ENCODE measurements at regions not wholly inside any gene's neighbourhood (a gene's known extent, or its start where the extent isn't known, plus 50 kb on each side); places are given as distances from the start of the nearest gene placed in this dataset.
"Not testable (repeated sequence)": the region's sequence is repeated elsewhere in the genome, so short reads cannot be mapped to it uniquely, and the experiment has no call there.

- DNase-seq: no peak
- Mint-ChIP-seq H3K27ac (ENCODE audit: unreplicated experiment) (no peak overlapping the region), H3K36me3 (ENCODE audit: unreplicated experiment) (no peaks in the 10 kb centered on the region), H3K4me1 (ENCODE audit: low read depth, unreplicated experiment) (peaks cover 9% of the 10 kb centered on the region), H3K4me3 (ENCODE audit: unreplicated experiment) (no peak overlapping the region), H3K9me3 (ENCODE audit: unreplicated experiment) (peaks cover 1% of the 10 kb centered on the region), H3K27me3 (ENCODE audit: unreplicated experiment) (no peaks in the 10 kb centered on the region)
- TF ChIP-seq CTCF (IDR thresholded peaks at IDR 0.05; ENCODE audit: partially characterized antibody, unreplicated experiment): no peak
Observed at GRCh38 chr3:145698250-145698649, 462.7 kb downstream of the PLOD2 start.

- peaks cover 9% of the 10 kb centered on the region for H3K4me1 Mint-ChIP-seq (ENCODE audit: low read depth, unreplicated experiment)
- no peaks in the 10 kb centered on the region for H3K9me3 Mint-ChIP-seq (ENCODE audit: unreplicated experiment)
- no peak overlapping the region for H3K27ac Mint-ChIP-seq (ENCODE audit: unreplicated experiment)
- TF ChIP-seq CTCF (IDR thresholded peaks at IDR 0.05; ENCODE audit: partially characterized antibody, unreplicated experiment): no peak
- DNase-seq: no peak
- no peaks in the 10 kb centered on the region for H3K36me3 Mint-ChIP-seq (ENCODE audit: unreplicated experiment)
- no peak overlapping the region for H3K4me3 Mint-ChIP-seq (ENCODE audit: unreplicated experiment)
- H3K27me3 Mint-ChIP-seq (ENCODE audit: unreplicated experiment): no peaks in the 10 kb centered on the region
Observed at GRCh38 chr3:145698749-145699148, 462.2 kb downstream of the PLOD2 start.

GRCh38 chr3:145704020-145704419, 457.0 kb downstream of the PLOD2 start:
- no peaks in the 10 kb centered on the region for H3K9me3 Mint-ChIP-seq (ENCODE audit: unreplicated experiment)
- TF ChIP-seq CTCF (IDR thresholded peaks at IDR 0.05; ENCODE audit: partially characterized antibody, unreplicated experiment): no peak
- no peak for DNase-seq
- no peak overlapping the region for H3K4me3 Mint-ChIP-seq (ENCODE audit: unreplicated experiment)
- no peak overlapping the region for H3K27ac Mint-ChIP-seq (ENCODE audit: unreplicated experiment)
- H3K27me3 Mint-ChIP-seq (ENCODE audit: unreplicated experiment): no peaks in the 10 kb centered on the region
- H3K36me3 Mint-ChIP-seq (ENCODE audit: unreplicated experiment): no peaks in the 10 kb centered on the region
- no peaks in the 10 kb centered on the region for H3K4me1 Mint-ChIP-seq (ENCODE audit: low read depth, unreplicated experiment)

GRCh38 chr3:145709779-145710178, 451.2 kb downstream of the PLOD2 start:
- not testable (repeated sequence) for H3K4me3 Mint-ChIP-seq (ENCODE audit: unreplicated experiment); DNase-seq; H3K9me3 Mint-ChIP-seq (ENCODE audit: unreplicated experiment); H3K27me3 Mint-ChIP-seq (ENCODE audit: unreplicated experiment); H3K4me1 Mint-ChIP-seq (ENCODE audit: low read depth, unreplicated experiment)
- Mint-ChIP-seq H3K36me3 (ENCODE audit: unreplicated experiment) (peaks cover 13% of the 10 kb centered on the region), H3K27ac (ENCODE audit: unreplicated experiment) (peak overlapping the region; percentile 35)

GRCh38 chr3:145716519-145716918, 444.5 kb downstream of the PLOD2 start:
- H3K4me1 Mint-ChIP-seq (ENCODE audit: low read depth, unreplicated experiment): peaks cover 9% of the 10 kb centered on the region
- peaks cover 8% of the 10 kb centered on the region for H3K36me3 Mint-ChIP-seq (ENCODE audit: unreplicated experiment)
- no peak for TF ChIP-seq CTCF (IDR thresholded peaks at IDR 0.05; ENCODE audit: partially characterized antibody, unreplicated experiment)
- H3K4me3 Mint-ChIP-seq (ENCODE audit: unreplicated experiment): no peak overlapping the region
- DNase-seq: no peak
- H3K27ac Mint-ChIP-seq (ENCODE audit: unreplicated experiment): no peak overlapping the region
- peaks cover 4% of the 10 kb centered on the region for H3K9me3 Mint-ChIP-seq (ENCODE audit: unreplicated experiment)
- peaks cover 2% of the 10 kb centered on the region for H3K27me3 Mint-ChIP-seq (ENCODE audit: unreplicated experiment)

GRCh38 chr3:145719114-145719513, 441.9 kb downstream of the PLOD2 start:
- Mint-ChIP-seq H3K27ac (ENCODE audit: unreplicated experiment) (no peak overlapping the region), H3K4me1 (ENCODE audit: low read depth, unreplicated experiment) (peaks cover 9% of the 10 kb centered on the region), H3K36me3 (ENCODE audit: unreplicated experiment) (no peaks in the 10 kb centered on the region), H3K4me3 (ENCODE audit: unreplicated experiment) (peak overlapping the region; percentile 10), H3K27me3 (ENCODE audit: unreplicated experiment) (peaks cover 1% of the 10 kb centered on the region), H3K9me3 (ENCODE audit: unreplicated experiment) (peaks cover 2% of the 10 kb centered on the region)
- no peak for TF ChIP-seq CTCF (IDR thresholded peaks at IDR 0.05; ENCODE audit: partially characterized antibody, unreplicated experiment)
- DNase-seq: no peak

All from glutamatergic neuron (in vitro differentiated cells).